IMR-90 (cell line): ENCODE measurements at regions not wholly inside any gene's neighbourhood (a gene's known extent, or its start where the extent isn't known, plus 50 kb on each side); places are given as distances from the start of the nearest gene placed in this dataset.

Source experiments
- ATAC-seq: fragments of 200-7000 bp; cut with Tn5 transposase; 2 replicates; pipeline ENCODE4 v1.9.1; 2020; ENCODE audit warnings: low read depth, mild to moderate bottlenecking, moderate library complexity
- BruUV-seq: library from RNA; stranded (reverse); fragments of 400-500 nt; replicated peaks from 2 replicates; lab custom pipeline; 2021; lab: Mats Ljungman, UMichigan
- CTCF ChIA-PET: fragments of 300-600 bp; formaldehyde crosslinking; extraction: SDS; loops from one replicate; lab custom pipeline; 2021; ENCODE audit warnings: antibody characterized with exemption; lab: Yijun Ruan, JAX
- POLR2A ChIA-PET: fragments of 300-600 bp; sonication (Branson Sonifier 250); formaldehyde crosslinking; loops from one replicate; lab custom pipeline; 2022; ENCODE audit warnings: antibody characterized with exemption; ENCODE audit not compliant: unreplicated experiment; lab: Charles Lee
- DNase-seq: peaks from one replicate; pipeline ENCODE4 v3.0.0; 2013
- H2AFZ ChIP-seq: replicated peaks from 2 replicates; pipeline ENCODE3; 2013; ENCODE audit warnings: low read length, mild to moderate bottlenecking; ENCODE audit not compliant: poor library complexity
- H2AK5ac ChIP-seq: 2 replicates; pipeline ENCODE4 v1.6.1; 2013; ENCODE audit warnings: low read depth, low read length, inconsistent platforms
- H2AK9ac ChIP-seq: replicated peaks from 2 replicates; pipeline ENCODE3; 2013; ENCODE audit warnings: mild to moderate bottlenecking, low read depth, low read length, moderate library complexity; ENCODE audit not compliant: poor library complexity
- H2BK120ac ChIP-seq: 2 replicates; pipeline ENCODE4 v1.6.1; 2013; ENCODE audit warnings: low read depth, low read length, inconsistent platforms
- H2BK15ac ChIP-seq: 3 replicates; pipeline ENCODE4 v1.6.1; 2013; ENCODE audit warnings: low read depth, low read length, inconsistent platforms
- H2BK20ac ChIP-seq: 2 replicates; pipeline ENCODE4 v1.6.1; 2013; ENCODE audit warnings: low read depth, mild to moderate bottlenecking, inconsistent platforms, low read length, moderate library complexity
- H2BK5ac ChIP-seq: 2 replicates; pipeline ENCODE4 v1.6.1; 2013; ENCODE audit warnings: mild to moderate bottlenecking, low read depth, low read length, inconsistent platforms; ENCODE audit not compliant: poor library complexity, severe bottlenecking
- H3K14ac ChIP-seq: replicated peaks from 2 replicates; pipeline ENCODE4 v1.6.1; 2013; ENCODE audit warnings: low read depth, low read length, inconsistent platforms
- H3K18ac ChIP-seq: 2 replicates; pipeline ENCODE4 v1.6.1; 2013; ENCODE audit warnings: low read depth, low read length, control low read depth
- H3K23ac ChIP-seq: 2 replicates; pipeline ENCODE4 v1.6.1; 2013; ENCODE audit warnings: low read depth, low read length, inconsistent platforms
- H3K27ac ChIP-seq: 2 replicates; pipeline ENCODE4 v1.5.1; 2013; ENCODE audit warnings: mild to moderate bottlenecking, control low read depth, low read length; ENCODE audit not compliant: insufficient read depth
- H3K27me3 ChIP-seq: 2 replicates; pipeline ENCODE4 v1.6.1; 2013; ENCODE audit warnings: low read length; ENCODE audit not compliant: control insufficient read depth, insufficient read depth
- H3K36me3 ChIP-seq: 2 replicates; pipeline ENCODE4 v1.6.1; 2013; ENCODE audit warnings: low read length, mixed read lengths; ENCODE audit not compliant: control insufficient read depth, insufficient read depth
- H3K4ac ChIP-seq: 2 replicates; pipeline ENCODE4 v1.6.1; 2013; ENCODE audit warnings: low read depth, low read length, inconsistent platforms
- H3K4me1 ChIP-seq: 2 replicates; pipeline ENCODE4 v1.6.1; 2013; ENCODE audit warnings: low read length, mixed read lengths; ENCODE audit not compliant: control insufficient read depth, insufficient read depth
- H3K4me2 ChIP-seq: 2 replicates; pipeline ENCODE4 v1.6.1; 2013; ENCODE audit warnings: low read depth, mild to moderate bottlenecking, control low read depth, low read length, moderate library complexity
- H3K4me3 ChIP-seq: 2 replicates; pipeline ENCODE4 v1.5.1; 2013; ENCODE audit warnings: low read depth, mild to moderate bottlenecking, control low read depth, low read length, moderate library complexity; ENCODE audit not compliant: insufficient read depth
- H3K56ac ChIP-seq: 2 replicates; pipeline ENCODE4 v1.6.1; 2013; ENCODE audit warnings: low read length, inconsistent platforms; ENCODE audit not compliant: insufficient read depth; ENCODE audit errors: extremely low read depth
- H3K79me1 ChIP-seq, 2 experiments: 2 replicates each; pipeline ENCODE4 v1.6.1; 2013; ENCODE audit warnings: low read length in 2 of 2, inconsistent platforms in 1 of 2, low read depth in 1 of 2
- H3K9ac ChIP-seq: 2 replicates; pipeline ENCODE4 v1.6.1; 2013; ENCODE audit warnings: low read depth, low read length, control low read depth
- H3K9me1 ChIP-seq: 2 replicates; pipeline ENCODE4 v1.6.1; 2013; ENCODE audit warnings: low read length, inconsistent platforms; ENCODE audit not compliant: insufficient read depth
- H3K9me3 ChIP-seq: 2 replicates; pipeline ENCODE4 v1.6.1; 2013; ENCODE audit warnings: low read length; ENCODE audit not compliant: control insufficient read depth, insufficient read depth
- H4K20me1 ChIP-seq: 2 replicates; pipeline ENCODE4 v1.6.1; 2013; ENCODE audit warnings: low read length, inconsistent platforms; ENCODE audit not compliant: insufficient read depth
- H4K5ac ChIP-seq: 2 replicates; pipeline ENCODE4 v1.6.1; 2013; ENCODE audit warnings: mild to moderate bottlenecking, low read depth, low read length, control low read depth
- H4K8ac ChIP-seq, 2 experiments: 2 replicates each; pipeline ENCODE4 v1.6.1; 2013; ENCODE audit warnings: low read depth in 2 of 2, low read length in 2 of 2, control low read depth in 1 of 2, inconsistent platforms in 1 of 2
- H4K91ac ChIP-seq: 2 replicates; pipeline ENCODE4 v1.6.1; 2013; ENCODE audit warnings: low read depth, low read length, inconsistent platforms; ENCODE audit not compliant: insufficient read depth
- CTCF ChIP-seq: conservative IDR thresholded peaks from 2 replicates; pipeline ENCODE4 v1.5.1; 2012; ENCODE audit warnings: mild to moderate bottlenecking, low read depth, low read length, improper control_type of control experiment
- ELK1 ChIP-seq: fragments of 150-350 bp; IDR thresholded peaks from 2 replicates; pipeline ENCODE4 v1.6.1; 2016; ENCODE audit warnings: low read depth, mild to moderate bottlenecking, low read length, moderate library complexity, borderline replicate concordance
- RAD21 ChIP-seq: IDR thresholded peaks from 2 replicates; pipeline ENCODE4 v1.6.1; 2012; ENCODE audit warnings: low read length, improper control_type of control experiment
- RCOR1 ChIP-seq: IDR thresholded peaks from 2 replicates; pipeline ENCODE4 v1.6.1; 2012; ENCODE audit warnings: mild to moderate bottlenecking, low read length, improper control_type of control experiment; ENCODE audit not compliant: insufficient replicate concordance
- USF2 ChIP-seq: fragments of 150-350 bp; IDR thresholded peaks from 2 replicates; pipeline ENCODE4 v1.6.1; 2017; ENCODE audit warnings: mild to moderate bottlenecking, antibody characterized with exemption, low read length, low read depth
- WGBS, 2 experiments: methylation state at CpG; one replicate each; pipeline versions ENCODE4 v1.1.5 to v1.1.7; 2013; ENCODE audit warnings: missing lambda C conversion rate in 2 of 2; ENCODE audit not compliant: insufficient read length in 1 of 2; ENCODE audit errors: extremely low coverage in 2 of 2; 5-methylcytosine and 5-hydroxymethylcytosine counted together
- dilution Hi-C: fragments of 300-500 bp; cut with HindIII; formaldehyde crosslinking; loops from one replicate; pipeline ENCODE4 v1.14.3; 2018; ENCODE audit warnings: low sequenced_read_pairs; ENCODE audit not compliant: unreplicated experiment
- in situ Hi-C: fragments of 300-500 bp; cut with MboI; formaldehyde crosslinking; loops from 3 replicates; pipeline ENCODE4 v1.14.3; 2019; ENCODE audit warnings: low sequenced_read_pairs, inconsistent platforms, mixed read lengths
- intact Hi-C: fragments of 100-400 bp; cut with micrococcal nuclease; formaldehyde crosslinking; loops from 2 replicates; pipeline ENCODE4 v1.10.0; 2022

GRCh38 chr13:111527614-111528229 is 207.3 kb downstream of the TEX29 start:
- Histone ChIP-seq H3K18ac (no peak overlapping the region), H2BK5ac (no peak overlapping the region), H4K5ac (no peak overlapping the region), H3K4me3 (no peak overlapping the region), H4K20me1 (no peaks in the 10 kb centered on the region), H3K56ac (no peak overlapping the region), H2BK20ac (no peak overlapping the region), H2BK120ac (no peak overlapping the region), H3K36me3 (no peaks in the 10 kb centered on the region), H4K91ac (no peak overlapping the region), H4K8ac (no peak overlapping the region), H3K23ac (no peak overlapping the region), H2AK9ac (no peak overlapping the region), H3K27ac (no peak overlapping the region), H3K4me2 (no peak overlapping the region), H3K4ac (no peak overlapping the region), H2AK5ac (no peak overlapping the region), H3K9ac (no peak overlapping the region), H3K9me3 (peaks cover 18% of the 10 kb centered on the region), H2BK15ac (no peak overlapping the region), H3K79me1 (no peaks in the 10 kb centered on the region), H3K4me1 (no peaks in the 10 kb centered on the region), H3K9me1 (no peaks in the 10 kb centered on the region), H2AFZ (no peak overlapping the region), H3K14ac (no peak overlapping the region), H3K27me3 (no peaks in the 10 kb centered on the region)
- CTCF ChIA-PET = no interaction called here
- 77% methylated on average over 6 of the region's 14 CpGs; no CpG with 5 or more reads in 1 of the 2 experiments for WGBS, 2 experiments
- in situ Hi-C loops (no loop called here), intact Hi-C loops (no loop called here), dilution Hi-C loops (no loop called here)
- POLR2A ChIA-PET = no interaction called here
- ATAC-seq = no peak
- no peak for DNase-seq
- no peak for TF ChIP-seq CTCF
- no peak for TF ChIP-seq RCOR1
- no peak for TF ChIP-seq USF2
- TF ChIP-seq ELK1 = no peak
- no peak for TF ChIP-seq RAD21
- no TSS peak for BruUV-seq
